Ammon's horn (tissue), 1 donor: ENCODE measurements at regions not wholly inside any gene's neighbourhood (a gene's known extent, or its start where the extent isn't known, plus 50 kb on each side); places are given as distances from the start of the nearest gene placed in this dataset.
"Not testable (repeated sequence)": the region's sequence is repeated elsewhere in the genome, so short reads cannot be mapped to it uniquely, and the experiment has no call there.

Experiments
- DNase-seq: peaks from one replicate; pipeline ENCODE4 v3.0.0-alpha.2; 2016; ENCODE audit warnings: low spot score

- no peak for DNase-seq
These were observed 567.3 kb upstream of the ZNF385D start for GRCh38 chr3:22318325-22318724.

- no peak for DNase-seq
These were observed 568.4 kb upstream of the ZNF385D start for GRCh38 chr3:22319446-22319845.

GRCh38 chr3:22322861-22323260, 571.9 kb upstream of the ZNF385D start:
- no peak for DNase-seq

- no peak for DNase-seq
These were observed 575.3 kb upstream of the ZNF385D start for GRCh38 chr3:22326305-22326704.

GRCh38 chr3:22334996-22335395, 584.0 kb upstream of the ZNF385D start:
- no peak for DNase-seq

GRCh38 chr3:22349215-22349851, 598.3 kb upstream of the ZNF385D start:
- DNase-seq: no peak

GRCh38 chr3:22351806-22352205, 600.8 kb upstream of the ZNF385D start:
- no peak for DNase-seq

- no peak for DNase-seq
These were observed 602.1 kb upstream of the ZNF385D start for GRCh38 chr3:22353126-22353525.

- DNase-seq: no peak
These were observed 607.3 kb upstream of the ZNF385D start for GRCh38 chr3:22358334-22358733.

GRCh38 chr3:22360164-22360563, 609.2 kb upstream of the ZNF385D start:
- DNase-seq: no peak

GRCh38 chr3:22360970-22361369, 610.0 kb upstream of the ZNF385D start:
- no peak for DNase-seq

GRCh38 chr3:22361521-22361920, 610.5 kb upstream of the ZNF385D start:
- DNase-seq: no peak

GRCh38 chr3:22364851-22365250, 613.8 kb upstream of the ZNF385D start:
- no peak for DNase-seq

GRCh38 chr3:22366781-22367180, 615.8 kb upstream of the ZNF385D start:
- DNase-seq: no peak

- DNase-seq: no peak
These were observed 620.0 kb upstream of the ZNF385D start for GRCh38 chr3:22371036-22371435.

GRCh38 chr3:22371607-22372291, 620.7 kb upstream of the ZNF385D start:
- no peak for DNase-seq

- DNase-seq: no peak
These were observed 621.5 kb upstream of the ZNF385D start for GRCh38 chr3:22372292-22373062.

GRCh38 chr3:22373182-22373581, 622.2 kb upstream of the ZNF385D start:
- DNase-seq: no peak

GRCh38 chr3:22373827-22374226, 622.8 kb upstream of the ZNF385D start:
- no peak for DNase-seq

- no peak for DNase-seq
These were observed 626.4 kb upstream of the ZNF385D start for GRCh38 chr3:22377421-22377820.

GRCh38 chr3:22378869-22379268, 627.9 kb upstream of the ZNF385D start:
- no peak for DNase-seq

GRCh38 chr3:22380253-22380652, 629.2 kb upstream of the ZNF385D start:
- DNase-seq: no peak

GRCh38 chr3:22381564-22381963, 630.6 kb upstream of the ZNF385D start:
- DNase-seq: not testable (repeated sequence)
